H9 (cell line): ENCODE measurements at regions not wholly inside any gene's neighbourhood (a gene's known extent, or its start where the extent isn't known, plus 50 kb on each side); places are given as distances from the start of the nearest gene placed in this dataset.
"Not testable (repeated sequence)": the region's sequence is repeated elsewhere in the genome, so short reads cannot be mapped to it uniquely, and the experiment has no call there.

ENCODE experiments used
- DNase-seq: peaks from one replicate; pipeline ENCODE4 v3.0.0-alpha.2; 2017
- H2AFZ ChIP-seq: one replicate; pipeline ENCODE4 v1.6.1; 2013; ENCODE audit warnings: mild to moderate bottlenecking, low read length, control low read depth, moderate library complexity
- H2AK5ac ChIP-seq: 2 replicates; pipeline ENCODE4 v1.6.1; 2013; ENCODE audit warnings: low read length, control low read depth, mixed read lengths; ENCODE audit not compliant: insufficient read length
- H2BK120ac ChIP-seq: one replicate; pipeline ENCODE4 v1.6.1; 2013; ENCODE audit warnings: low read depth, mild to moderate bottlenecking, low read length, control low read depth, inconsistent platforms; ENCODE audit not compliant: poor library complexity, severe bottlenecking
- H2BK12ac ChIP-seq: 2 replicates; pipeline ENCODE4 v1.6.1; 2013; ENCODE audit warnings: low read length, control low read depth, mixed read lengths, low read depth; ENCODE audit not compliant: insufficient read length
- H2BK15ac ChIP-seq: 2 replicates; pipeline ENCODE4 v1.6.1; 2013; ENCODE audit warnings: low read depth, low read length, control low read depth
- H2BK20ac ChIP-seq: one replicate; pipeline ENCODE4 v1.6.1; 2013; ENCODE audit warnings: low read depth, mild to moderate bottlenecking, low read length, control low read depth, inconsistent platforms; ENCODE audit not compliant: poor library complexity, severe bottlenecking
- H2BK5ac ChIP-seq: 2 replicates; pipeline ENCODE4 v1.6.1; 2013; ENCODE audit warnings: low read length, control low read depth, mixed read lengths; ENCODE audit not compliant: insufficient read length
- H3K14ac ChIP-seq: 2 replicates; pipeline ENCODE4 v1.6.1; 2013; ENCODE audit warnings: low read length, control low read depth; ENCODE audit not compliant: insufficient read depth
- H3K18ac ChIP-seq: 2 replicates; pipeline ENCODE4 v1.6.1; 2013; ENCODE audit warnings: low read depth, mild to moderate bottlenecking, mixed read lengths, low read length, control low read depth; ENCODE audit not compliant: insufficient read length
- H3K23ac ChIP-seq: 2 replicates; pipeline ENCODE4 v1.6.1; 2013; ENCODE audit warnings: low read length, control low read depth, mixed read lengths, low read depth; ENCODE audit not compliant: insufficient read length
- H3K23me2 ChIP-seq: 2 replicates; pipeline ENCODE4 v1.6.1; 2013; ENCODE audit warnings: low read depth, mild to moderate bottlenecking, mixed read lengths, low read length, control low read depth; ENCODE audit not compliant: insufficient read length, poor library complexity, severe bottlenecking
- H3K27ac ChIP-seq: 2 replicates; pipeline ENCODE4 v1.5.1; 2013; ENCODE audit warnings: low read length, control low read depth, mixed read lengths, low read depth; ENCODE audit not compliant: insufficient read length
- H3K27me3 ChIP-seq: 2 replicates; pipeline ENCODE4 v1.6.1; 2013; ENCODE audit warnings: low read length, control low read depth, inconsistent platforms; ENCODE audit not compliant: insufficient read depth
- H3K4ac ChIP-seq: 2 replicates; pipeline ENCODE4 v1.6.1; 2013; ENCODE audit warnings: low read depth, mild to moderate bottlenecking, control low read depth, inconsistent platforms, low read length, moderate library complexity
- H3K4me1 ChIP-seq: 2 replicates; pipeline ENCODE4 v1.6.1; 2013; ENCODE audit warnings: low read length, control low read depth, inconsistent platforms; ENCODE audit not compliant: insufficient read depth
- H3K4me2 ChIP-seq: 2 replicates; pipeline ENCODE4 v1.6.1; 2013; ENCODE audit warnings: low read length, control low read depth, mixed read lengths; ENCODE audit not compliant: insufficient read length, insufficient read depth
- H3K56ac ChIP-seq: 2 replicates; pipeline ENCODE4 v1.6.1; 2013; ENCODE audit warnings: low read depth, mild to moderate bottlenecking, mixed read lengths, low read length, control low read depth; ENCODE audit not compliant: insufficient read length
- H3K79me1 ChIP-seq: 2 replicates; pipeline ENCODE4 v1.6.1; 2013; ENCODE audit warnings: low read depth, mild to moderate bottlenecking, moderate library complexity, low read length, control low read depth, inconsistent platforms; ENCODE audit not compliant: insufficient read depth, poor library complexity, severe bottlenecking
- H3K79me2 ChIP-seq: 2 replicates; pipeline ENCODE4 v1.6.1; 2013; ENCODE audit warnings: low read length, control low read depth, inconsistent platforms; ENCODE audit not compliant: insufficient read depth
- H3K9ac ChIP-seq: 2 replicates; pipeline ENCODE4 v1.6.1; 2013; ENCODE audit warnings: low read length, control low read depth, mixed read lengths; ENCODE audit not compliant: insufficient read length; ENCODE audit errors: extremely low read depth
- H3K9me3 ChIP-seq: one replicate; pipeline ENCODE4 v1.6.1; 2013; ENCODE audit warnings: low read depth, low read length, inconsistent platforms; ENCODE audit not compliant: control insufficient read depth
- H3T11ph ChIP-seq: one replicate; pipeline ENCODE4 v1.6.1; 2013; ENCODE audit warnings: mild to moderate bottlenecking, low read length, control low read depth, inconsistent platforms
- H4K20me1 ChIP-seq: one replicate; pipeline ENCODE4 v1.6.1; 2013; ENCODE audit not compliant: control insufficient read depth, insufficient read length, insufficient read depth
- H4K5ac ChIP-seq: 2 replicates; pipeline ENCODE4 v1.6.1; 2013; ENCODE audit warnings: low read depth, mild to moderate bottlenecking, mixed read lengths, low read length, control low read depth; ENCODE audit not compliant: insufficient read length
- H4K8ac ChIP-seq: replicated peaks from 2 replicates; pipeline ENCODE4 v1.6.1; 2013; ENCODE audit warnings: low read length, control low read depth, mixed read lengths, low read depth; ENCODE audit not compliant: insufficient read length
- H4K91ac ChIP-seq: 2 replicates; pipeline ENCODE4 v1.6.1; 2013; ENCODE audit warnings: low read depth, mild to moderate bottlenecking, moderate library complexity, mixed read lengths, low read length, control low read depth; ENCODE audit not compliant: insufficient read length
- H3K27ac Mint-ChIP-seq, 3 experiments: 2 replicates in 2 of 3; 3 replicates in 1 of 3; pipeline ENCODE4 v1.8.0; 2020 to 2021; ENCODE audit warnings: mixed read lengths in 3 of 3, mild to moderate bottlenecking in 1 of 3, moderate library complexity in 1 of 3
- H3K27me3 Mint-ChIP-seq: 2 replicates; pipeline ENCODE4 v1.8.0; 2021; ENCODE audit warnings: low read depth, mild to moderate bottlenecking, moderate library complexity, mixed read lengths
- H3K36me3 Mint-ChIP-seq, 3 experiments: 2 replicates in 2 of 3; 3 replicates in 1 of 3; pipeline ENCODE4 v1.8.0; 2020 to 2021; ENCODE audit warnings: low read depth in 3 of 3, mixed read lengths in 3 of 3; ENCODE audit not compliant: insufficient read depth in 1 of 3
- H3K4me1 Mint-ChIP-seq, 2 experiments: 2 replicates each; pipeline ENCODE4 v1.8.0; 2020; ENCODE audit warnings: mixed read lengths in 2 of 2
- H3K4me3 Mint-ChIP-seq, 2 experiments: 2 replicates in 1 of 2; 3 replicates in 1 of 2; pipeline ENCODE4 v1.8.0; 2020 to 2021; ENCODE audit warnings: mild to moderate bottlenecking in 2 of 2, mixed read lengths in 2 of 2, moderate library complexity in 1 of 2
- H3K9me3 Mint-ChIP-seq, 2 experiments: 2 replicates in 1 of 2; 3 replicates in 1 of 2; pipeline ENCODE4 v1.8.0; 2020; ENCODE audit warnings: mild to moderate bottlenecking in 2 of 2, mixed read lengths in 2 of 2, moderate library complexity in 1 of 2
- CTCF ChIP-seq: fragments of 200-600 bp; sonication (generic); conservative IDR thresholded peaks from 3 replicates; pipeline ENCODE4 v1.8.0; 2021; ENCODE audit warnings: antibody characterized with exemption, mild to moderate bottlenecking
- WGBS: extraction: QIAGEN DNeasy Blood & Tissue Kit; methylation state at CpG from one replicate; pipeline ENCODE4 v1.1.7; 2013; ENCODE audit warnings: missing lambda C conversion rate, low lambda C conversion rate, mixed read lengths; ENCODE audit not compliant: insufficient read length; ENCODE audit errors: extremely low coverage; 5-methylcytosine and 5-hydroxymethylcytosine counted together

- TF ChIP-seq CTCF = no peak
- Histone ChIP-seq H3K14ac (no peak overlapping the region), H3K9ac (no peak overlapping the region), H3K23ac (no peak overlapping the region), H4K5ac (no peak overlapping the region), H2BK12ac (no peak overlapping the region), H3K18ac (no peak overlapping the region), H2BK120ac (no peak overlapping the region), H3K27me3 (no peaks in the 10 kb centered on the region), H3K4me2 (no peak overlapping the region), H3K27ac (no peak overlapping the region), H3K23me2 (no peaks in the 10 kb centered on the region), H4K20me1 (no peaks in the 10 kb centered on the region), H3K4ac (no peak overlapping the region), H2BK20ac (no peak overlapping the region), H3K4me1 (no peaks in the 10 kb centered on the region), H2BK15ac (no peak overlapping the region), H2AFZ (no peak overlapping the region), H4K91ac (no peak overlapping the region), H3K79me1 (no peaks in the 10 kb centered on the region), H3T11ph (no peak overlapping the region), H2BK5ac (no peak overlapping the region), H3K56ac (no peak overlapping the region), H4K8ac (no peak overlapping the region), H3K9me3 (peaks cover 7% of the 10 kb centered on the region), H2AK5ac (no peak overlapping the region), H3K79me2 (no peaks in the 10 kb centered on the region)
- H3K4me3 Mint-ChIP-seq = no peak overlapping the region
- H3K36me3 Mint-ChIP-seq = peaks cover 2 to 13% (median 4%) of the 10 kb centered on the region in 3 experiments; a peak in 6 of 7 replicates
- H3K4me1 Mint-ChIP-seq = no peaks in the 10 kb centered on the region
- H3K9me3 Mint-ChIP-seq = peaks cover 57 to 69% of the 10 kb centered on the region in 2 experiments
- no peak for DNase-seq
- no CpG with 5 or more reads among the region's 85 CpGs for WGBS
- H3K27me3 Mint-ChIP-seq = no peaks in the 10 kb centered on the region; the same call in none of the 2 replicates
- no peak overlapping the region for H3K27ac Mint-ChIP-seq
Measured at GRCh38 chr10:42242135-42242805, 396.1 kb downstream of the ZNF33B start.

- H3K4ac ChIP-seq, H3K79me2 ChIP-seq, H4K20me1 ChIP-seq, H2BK12ac ChIP-seq, H3K23me2 ChIP-seq, H3K23ac ChIP-seq, H3K27me3 ChIP-seq, DNase-seq, H2BK5ac ChIP-seq, H2BK20ac ChIP-seq, H3K14ac ChIP-seq, H3K79me1 ChIP-seq, H2AFZ ChIP-seq, H4K5ac ChIP-seq, H3K18ac ChIP-seq, H2AK5ac ChIP-seq, H4K8ac ChIP-seq, H3T11ph ChIP-seq, H3K36me3 Mint-ChIP-seq, H3K9ac ChIP-seq, H3K4me1 Mint-ChIP-seq, H3K27me3 Mint-ChIP-seq, H3K56ac ChIP-seq, H3K4me2 ChIP-seq, H3K27ac Mint-ChIP-seq, H3K27ac ChIP-seq, H3K4me3 Mint-ChIP-seq, H2BK120ac ChIP-seq, H3K4me1 ChIP-seq, H2BK15ac ChIP-seq, H4K91ac ChIP-seq: not testable (repeated sequence)
- peaks cover 28% of the 10 kb centered on the region for H3K9me3 ChIP-seq
- H3K9me3 Mint-ChIP-seq = peaks cover 59 to 77% of the 10 kb centered on the region in 2 experiments
- WGBS = no CpG with 5 or more reads among the region's 13 CpGs
Measured at GRCh38 chr10:42236401-42236800, 402.0 kb downstream of the ZNF33B start.
